ENCODE measurements at regions not wholly inside any gene's neighbourhood (a gene's known extent, or its start where the extent isn't known, plus 50 kb on each side); places are given as distances from the start of the nearest gene placed in this dataset.

GRCh38 chr2:234335661-234336228, 161.1 kb downstream of the ARL4C start:
- no peak for ATAC-seq

More at GRCh38 chr2:234335661-234336228, 161.1 kb downstream of the ARL4C start:
- Histone ChIP-seq H2AFZ (ENCODE audit: low read depth, low read length, poor library complexity, severe bottlenecking) (no peak overlapping the region), H3K9ac (ENCODE audit: low read length) (no peak overlapping the region), H3K79me2 (ENCODE audit: insufficient read depth, low read length) (no peaks in the 10 kb centered on the region), H3K4me1 (ENCODE audit: control insufficient read depth in 1 of 2, insufficient read depth in 2 of 2, low read length in 2 of 2) (peaks cover 0 to 3% of the 10 kb centered on the region in 2 experiments; a peak in 1 of 4 replicates), H3K4me2 (ENCODE audit: low read length) (no peak overlapping the region), H4K20me1 (ENCODE audit: insufficient read depth) (no peaks in the 10 kb centered on the region), H3K9me2 (ENCODE audit: insufficient read depth) (no peaks in the 10 kb centered on the region), H3K36me3 (ENCODE audit: control insufficient read depth in 1 of 2, insufficient read depth in 2 of 2, low read length in 2 of 2) (no peaks in the 10 kb centered on the region), H3K4me3 (replicated peaks in 1 of 2; ENCODE audit: low read depth in 1 of 2, low read length in 2 of 2) (no peak overlapping the region), H3K9me3 (ENCODE audit: control insufficient read depth in 1 of 2, insufficient read depth in 1 of 2, low read depth in 1 of 2, low read length in 2 of 2) (no peaks in the 10 kb centered on the region), H3K27ac (ENCODE audit: low read depth, low read length) (no peak overlapping the region), H3K27me3 (ENCODE audit: insufficient read depth, low read length) (no peaks in the 10 kb centered on the region)
- POLR2A ChIA-PET, result no interaction called here
- no peak for TF ChIP-seq ZFX (IDR thresholded peaks at IDR 0.05)
- TF ChIP-seq REST (IDR thresholded peaks at IDR 0.05; ENCODE audit: low read depth), result peak; percentile 20; the same call in 1 of the 2 replicates
- intact Hi-C loops (cut with micrococcal nuclease), result no loop called here
- RAD21 ChIA-PET (ENCODE audit: low non-redundant PET in 1 of 2, low total read pairs in 2 of 2, uncharacterized antibody in 2 of 2, unreplicated experiment in 2 of 2), result no interaction called here
- CTCF ChIA-PET, result no interaction called here
- BruUV-seq (replicated peaks), result no TSS peak
- no peak for DNase-seq (ENCODE audit: low read depth, low spot score)

Measured in HCT116 (cell line).